Ammon's horn (tissue), 1 donor: ENCODE measurements at regions not wholly inside any gene's neighbourhood (a gene's known extent, or its start where the extent isn't known, plus 50 kb on each side); places are given as distances from the start of the nearest gene placed in this dataset.
"Not testable (repeated sequence)": the region's sequence is repeated elsewhere in the genome, so short reads cannot be mapped to it uniquely, and the experiment has no call there.

Experiments used
- DNase-seq: peaks from one replicate; pipeline ENCODE4 v3.0.0-alpha.2; 2016; ENCODE audit warnings: low spot score

DNA sequence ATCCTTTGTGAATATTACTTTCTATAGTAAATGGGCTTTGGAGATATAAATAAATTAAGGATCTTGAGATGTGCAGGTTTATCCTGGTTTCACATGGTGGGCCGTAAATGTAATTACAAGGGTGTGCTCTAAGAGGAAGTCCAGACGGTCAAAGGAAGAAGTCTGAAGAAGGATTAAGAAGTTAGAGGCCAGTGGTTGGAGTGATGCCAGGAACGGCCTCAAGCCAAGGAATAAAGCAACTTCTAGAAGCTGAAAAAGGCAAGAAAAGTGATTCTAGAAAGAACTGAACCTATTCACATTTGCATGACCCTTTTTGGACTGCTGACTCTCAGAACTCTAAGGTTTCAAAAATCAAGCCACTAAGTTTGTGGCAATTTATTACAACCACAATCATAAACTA, 981.3 kb upstream of the ALCAM start:
- peak; percentile 49 for DNase-seq

GRCh38 chr3:104388619-104389018, 978.1 kb upstream of the ALCAM start:
- no peak for DNase-seq

GRCh38 chr3:104392327-104392726, 974.4 kb upstream of the ALCAM start:
- DNase-seq = no peak

GRCh38 chr3:104396974-104397669, 969.6 kb upstream of the ALCAM start:
- peak; percentile 21 for DNase-seq

DNA sequence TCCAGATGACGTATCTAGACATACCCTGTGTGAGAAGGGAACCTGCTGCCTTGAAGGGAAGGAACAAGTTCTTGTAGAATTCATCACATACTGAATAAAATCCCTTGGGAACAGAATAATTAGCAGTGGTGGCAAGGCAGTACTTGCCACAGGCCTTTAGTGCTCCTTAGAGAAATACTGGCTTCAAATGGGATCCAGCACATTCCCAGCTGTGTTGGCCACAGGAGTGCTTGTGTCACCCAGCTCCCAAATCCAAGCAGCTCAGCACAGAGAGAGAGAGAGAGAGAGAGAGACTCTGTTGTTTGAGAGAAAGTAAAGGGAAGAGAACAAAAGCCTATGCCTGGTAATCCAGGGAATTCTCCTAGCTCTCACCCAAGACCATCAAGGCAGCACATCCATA, 969.0 kb upstream of the ALCAM start:
- no peak for DNase-seq

DNA sequence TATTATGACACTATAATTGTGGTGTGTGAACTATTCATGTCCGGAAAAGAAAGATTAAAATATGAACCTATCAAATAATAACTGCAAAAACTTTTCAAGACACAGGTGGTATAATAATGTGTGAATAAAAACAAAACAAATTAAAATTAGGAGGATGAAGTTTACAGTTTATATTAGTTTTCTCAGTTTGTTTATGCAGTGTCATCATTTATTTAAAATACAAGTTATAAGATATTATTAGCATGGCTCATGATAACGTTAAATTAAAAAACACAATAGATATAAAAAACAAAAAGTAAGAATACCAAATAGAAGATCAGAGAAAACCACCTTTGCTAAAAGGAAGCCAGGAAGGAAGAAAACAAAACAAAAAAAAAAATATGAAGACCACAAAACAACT, 963.8 kb upstream of the ALCAM start:
- DNase-seq = no peak

- peak; percentile 20 for DNase-seq
Observed at GRCh38 chr3:104411757-104412156, 955.0 kb upstream of the ALCAM start.

DNA sequence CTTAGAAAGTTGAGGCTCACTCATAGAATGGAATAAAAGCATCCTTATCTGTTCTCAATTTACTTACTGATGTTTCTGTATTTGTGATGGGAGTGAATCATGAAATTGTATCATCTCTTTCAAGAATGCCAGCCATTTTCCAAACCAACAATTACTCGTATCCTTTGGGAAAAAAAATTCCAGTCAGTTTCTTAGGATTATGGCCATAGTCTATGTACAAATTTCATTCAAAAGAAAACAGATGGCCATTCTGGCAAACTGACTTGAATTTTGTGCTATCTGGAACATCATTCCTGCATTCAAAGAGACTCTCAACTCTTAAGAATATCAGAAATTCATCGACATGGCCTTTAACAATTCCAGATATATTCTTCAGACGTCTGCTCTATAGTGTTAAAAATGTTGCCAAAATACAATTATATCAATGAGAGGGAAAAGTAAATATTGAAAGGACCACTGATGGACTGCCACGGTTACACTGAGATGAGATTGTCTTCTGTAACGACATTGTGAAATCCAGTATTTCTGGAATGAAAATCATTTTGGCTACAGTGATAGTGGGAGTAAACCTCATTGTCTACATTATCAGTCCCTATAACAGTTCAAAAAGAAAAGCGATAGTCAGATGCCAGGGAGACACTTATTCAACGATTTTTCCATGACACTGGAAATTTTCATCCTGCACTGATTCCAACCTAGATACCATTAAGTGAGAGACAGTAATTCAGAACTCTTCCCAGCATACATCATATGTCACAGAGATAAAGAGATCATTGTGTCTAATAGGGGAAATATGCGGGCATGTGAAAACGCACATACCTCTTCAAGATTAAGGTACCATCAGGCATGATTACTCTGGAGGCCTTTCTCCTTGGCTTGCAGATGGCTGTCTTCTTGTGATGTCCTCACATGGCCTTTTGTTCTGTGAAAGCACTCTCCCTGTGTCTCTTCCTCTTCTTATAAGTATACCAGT, 953.8 kb upstream of the ALCAM start:
- no peak for DNase-seq

DNA sequence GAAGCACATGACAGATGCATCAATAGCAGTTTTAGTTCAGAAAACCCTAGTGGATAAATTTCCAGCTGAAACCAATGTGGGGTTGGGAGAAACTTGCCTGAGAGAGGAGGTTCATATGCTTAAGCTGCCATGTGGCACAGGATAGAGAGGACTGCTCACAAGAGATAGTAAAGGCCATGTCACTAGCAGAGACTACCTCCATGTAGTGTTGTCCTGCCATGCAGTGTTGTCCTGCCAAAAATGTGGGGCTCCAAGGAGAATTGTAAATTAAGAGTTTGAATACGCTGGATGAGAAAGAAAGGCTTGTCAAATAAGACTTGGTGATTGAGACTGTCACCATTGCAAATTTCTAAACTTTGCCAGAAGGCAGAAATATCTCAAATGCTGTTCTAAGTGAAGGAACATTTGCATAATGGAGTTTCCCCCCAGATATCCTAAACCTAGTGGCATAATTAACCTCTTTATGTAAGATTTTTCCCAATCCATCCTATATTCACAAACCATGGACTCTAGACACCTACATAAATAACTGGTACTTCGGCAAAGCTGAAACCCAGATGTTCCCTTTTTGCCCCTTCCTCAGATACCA, 938.3 kb upstream of the ALCAM start:
- DNase-seq = no peak

DNA sequence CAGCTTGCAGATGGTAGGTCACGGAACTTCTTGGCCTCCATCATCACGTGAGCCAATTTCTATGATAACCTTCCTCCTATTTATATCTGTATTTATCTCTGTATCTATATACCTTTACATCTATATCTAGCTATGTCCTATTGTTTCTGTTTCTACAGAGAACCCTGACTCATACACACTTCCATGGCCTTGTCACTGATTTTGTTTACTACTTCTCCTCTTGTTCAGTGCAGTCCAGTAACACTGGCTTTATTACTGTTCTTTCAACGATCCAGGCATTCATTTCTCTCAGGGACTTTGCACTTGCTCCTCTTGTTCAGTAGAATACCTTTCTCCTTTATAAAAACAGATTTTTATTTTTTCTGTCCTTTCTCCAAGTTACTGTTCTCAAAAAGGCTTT, 937.0 kb upstream of the ALCAM start:
- no peak for DNase-seq

- no peak for DNase-seq
Observed at GRCh38 chr3:104436506-104436905, 930.2 kb upstream of the ALCAM start.

DNA sequence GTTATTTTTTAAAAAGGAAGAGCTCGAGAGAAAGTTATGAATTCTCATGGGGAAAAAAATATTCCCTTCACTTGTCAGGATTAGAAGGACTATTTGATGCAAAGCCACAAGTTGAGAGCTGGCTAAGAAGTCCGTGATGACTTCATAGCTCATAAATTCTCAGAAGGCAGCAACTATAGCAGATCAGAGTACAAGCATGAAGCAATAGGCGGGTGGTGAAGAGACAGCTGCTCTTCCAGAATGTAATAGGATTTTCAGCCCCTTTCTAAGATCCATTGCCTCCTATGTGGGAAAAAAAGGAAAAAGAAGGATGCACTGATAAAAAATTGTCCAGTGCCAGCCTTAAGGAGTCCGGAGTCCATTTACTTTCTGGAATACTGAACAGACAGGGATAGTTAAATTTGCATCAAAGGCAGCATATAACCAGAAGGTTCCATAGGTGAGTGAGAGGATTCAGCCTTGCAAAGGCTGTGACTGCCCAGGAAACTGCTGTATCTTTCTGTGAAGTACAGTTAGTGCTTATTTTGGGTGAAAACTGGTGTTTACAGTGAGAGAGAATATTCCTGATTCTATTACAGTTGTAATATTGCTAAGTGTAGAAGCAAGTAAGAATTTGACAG, 929.5 kb upstream of the ALCAM start:
- DNase-seq = peak; percentile 34

DNA sequence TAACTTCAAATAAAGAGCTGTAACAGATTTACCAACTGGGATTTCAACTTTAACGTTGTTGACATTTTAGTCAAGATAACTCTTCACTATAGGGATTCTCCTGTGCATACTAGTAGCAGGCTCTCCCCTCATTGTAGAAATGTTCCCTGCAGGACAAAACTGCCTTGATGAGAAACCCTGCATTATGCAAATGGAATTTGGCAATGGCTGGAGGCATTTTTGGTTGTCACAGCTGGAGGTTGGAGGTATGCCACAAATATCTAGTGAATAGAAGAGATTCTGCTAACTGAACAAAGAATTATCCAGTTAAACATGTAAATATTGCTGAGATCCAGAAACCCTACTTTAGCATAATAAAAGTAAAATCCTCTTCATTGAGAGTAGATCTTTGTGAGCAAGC, 928.8 kb upstream of the ALCAM start:
- peak; percentile 87 for DNase-seq

GRCh38 chr3:104438706-104439105, 928.0 kb upstream of the ALCAM start:
- DNase-seq = no peak

- not testable (repeated sequence) for DNase-seq
Observed at GRCh38 chr3:104445252-104445919, 921.3 kb upstream of the ALCAM start.

DNA sequence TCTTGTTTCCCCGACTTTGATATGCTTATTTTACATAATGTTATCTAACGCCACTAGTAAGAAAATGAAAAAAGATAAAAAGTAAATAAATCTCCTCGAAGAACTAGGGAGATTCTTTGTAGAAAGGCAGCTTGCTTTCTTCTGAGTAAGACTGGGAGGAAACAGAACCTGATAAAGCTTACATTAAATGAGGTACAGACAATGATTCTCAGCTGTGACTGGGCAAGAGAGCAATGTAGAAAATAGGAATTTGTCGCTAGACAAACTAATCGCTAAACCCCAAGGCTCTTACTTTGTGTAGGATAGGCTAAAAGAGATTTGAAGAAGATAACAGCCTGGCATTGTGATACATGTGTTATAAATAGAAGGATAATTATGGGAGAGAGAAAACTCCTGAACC, 919.0 kb upstream of the ALCAM start:
- DNase-seq = no peak

- no peak for DNase-seq
Observed at GRCh38 chr3:104452697-104453096, 914.0 kb upstream of the ALCAM start.

GRCh38 chr3:104458657-104459056, 908.1 kb upstream of the ALCAM start:
- no peak for DNase-seq

DNA sequence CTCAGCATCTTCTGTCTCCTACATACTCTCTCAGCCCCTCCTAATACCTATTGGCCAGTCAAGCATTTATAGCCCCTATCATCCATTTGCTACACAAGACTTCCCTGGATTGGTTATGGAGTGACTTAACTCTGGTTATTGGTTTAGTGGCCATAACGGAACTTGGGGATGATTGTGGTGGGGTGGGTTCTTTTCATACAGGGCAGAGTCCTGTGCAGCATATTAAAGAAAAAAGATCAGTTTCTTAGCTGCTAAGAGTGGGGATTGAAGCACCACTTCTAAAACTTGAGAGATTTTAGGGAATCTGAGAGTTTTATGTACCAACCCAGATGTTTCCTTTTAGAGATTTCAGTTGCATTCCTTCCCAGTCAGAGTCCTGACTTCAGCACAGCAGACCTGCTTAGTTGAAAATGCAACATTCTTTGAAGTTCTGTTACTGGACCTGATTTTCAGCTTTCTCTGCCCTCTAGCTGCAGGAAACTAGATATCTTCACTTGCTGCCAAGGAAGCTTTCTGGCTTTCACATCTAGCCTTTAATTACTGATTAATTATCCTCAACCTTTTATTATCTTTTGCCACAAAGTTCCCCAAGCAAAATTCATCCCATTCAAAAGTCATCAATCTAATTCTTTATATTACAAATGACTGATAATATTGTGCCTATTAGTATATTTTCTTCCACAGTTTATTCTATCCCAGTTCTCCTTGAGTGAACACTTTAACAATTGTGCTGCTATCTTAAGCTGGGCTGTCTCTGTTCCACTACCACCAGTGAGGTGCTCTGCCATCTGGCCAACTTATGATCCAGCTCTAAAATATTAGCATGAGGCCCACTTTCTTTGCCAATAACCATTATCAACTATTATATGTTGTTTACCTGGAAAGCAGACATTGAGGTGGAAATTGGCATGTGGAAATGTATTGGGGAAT, 906.0 kb upstream of the ALCAM start:
- peak; percentile 85 for DNase-seq

DNA sequence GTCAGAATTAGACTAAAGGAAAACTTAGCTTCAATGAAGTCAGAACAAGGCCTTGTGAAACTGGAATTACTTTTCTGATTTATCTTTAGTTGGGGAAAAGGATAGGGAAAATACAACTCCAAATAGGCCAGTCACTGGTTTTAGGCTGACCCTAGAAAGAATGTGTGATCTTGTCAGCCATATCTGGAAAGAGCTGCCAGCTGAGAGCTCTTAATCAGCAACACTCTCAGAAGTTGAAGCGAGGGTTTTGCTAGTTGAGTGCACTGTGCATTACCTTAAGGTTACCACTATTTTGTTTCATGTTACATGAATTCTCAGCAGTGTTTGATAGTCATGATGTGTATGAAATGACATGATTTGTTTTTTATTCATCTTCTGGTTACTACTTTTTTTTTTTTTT, 905.3 kb upstream of the ALCAM start:
- DNase-seq = no peak

- DNase-seq = no peak
Observed at GRCh38 chr3:104472221-104472620, 894.5 kb upstream of the ALCAM start.
